Erythroblast (primary cell): ENCODE measurements at regions not wholly inside any gene's neighbourhood (a gene's known extent, or its start where the extent isn't known, plus 50 kb on each side); places are given as distances from the start of the nearest gene placed in this dataset.

Source experiments
- GATA1 ChIP-seq: IDR thresholded peaks from 2 replicates; pipeline ENCODE4 v1.6.1; 2011; ENCODE audit warnings: low read depth, mild to moderate bottlenecking, control low read depth, low read length, moderate library complexity
- POLR2A ChIP-seq: IDR thresholded peaks from 2 replicates; pipeline ENCODE4 v1.6.1; 2011; ENCODE audit warnings: mild to moderate bottlenecking, low read length

DNA sequence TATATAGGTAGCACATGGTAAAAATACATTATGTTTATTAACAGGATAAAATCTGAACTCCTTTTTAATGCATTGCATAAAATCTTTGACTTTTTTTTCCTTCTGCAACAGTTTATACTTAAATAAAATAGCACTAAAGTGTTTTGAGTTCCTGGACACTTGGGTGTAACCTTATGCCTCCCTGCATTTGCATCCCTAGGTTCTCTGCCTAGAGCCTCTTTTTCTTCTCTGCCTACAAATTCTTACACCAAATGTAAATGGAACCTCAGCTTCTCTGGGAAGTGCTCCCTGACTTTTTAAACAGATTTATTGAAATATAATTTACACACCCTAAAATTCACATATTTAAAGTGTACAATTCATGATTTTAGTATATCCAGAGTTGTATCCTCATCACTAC is 1017.6 kb downstream of the CNTNAP5 start:
- TF ChIP-seq POLR2A (no peak), GATA1 (no peak)
